IMR-90 (cell line): ENCODE measurements at regions not wholly inside any gene's neighbourhood (a gene's known extent, or its start where the extent isn't known, plus 50 kb on each side); places are given as distances from the start of the nearest gene placed in this dataset.

Experiments used
- ATAC-seq: fragments of 200-7000 bp; cut with Tn5 transposase; 2 replicates; pipeline ENCODE4 v1.9.1; 2020; ENCODE audit warnings: low read depth, mild to moderate bottlenecking, moderate library complexity
- BruUV-seq: library from RNA; stranded (reverse); fragments of 400-500 nt; replicated peaks from 2 replicates; lab custom pipeline; 2021; lab: Mats Ljungman, UMichigan
- CTCF ChIA-PET: fragments of 300-600 bp; formaldehyde crosslinking; extraction: SDS; loops from one replicate; lab custom pipeline; 2021; ENCODE audit warnings: antibody characterized with exemption; lab: Yijun Ruan, JAX
- POLR2A ChIA-PET: fragments of 300-600 bp; sonication (Branson Sonifier 250); formaldehyde crosslinking; loops from one replicate; lab custom pipeline; 2022; ENCODE audit warnings: antibody characterized with exemption; ENCODE audit not compliant: unreplicated experiment; lab: Charles Lee
- DNase-seq: peaks from one replicate; pipeline ENCODE4 v3.0.0; 2013
- H2AFZ ChIP-seq: replicated peaks from 2 replicates; pipeline ENCODE3; 2013; ENCODE audit warnings: low read length, mild to moderate bottlenecking; ENCODE audit not compliant: poor library complexity
- H2AK5ac ChIP-seq: 2 replicates; pipeline ENCODE4 v1.6.1; 2013; ENCODE audit warnings: low read depth, low read length, inconsistent platforms
- H2AK9ac ChIP-seq: replicated peaks from 2 replicates; pipeline ENCODE3; 2013; ENCODE audit warnings: mild to moderate bottlenecking, low read depth, low read length, moderate library complexity; ENCODE audit not compliant: poor library complexity
- H2BK120ac ChIP-seq: 2 replicates; pipeline ENCODE4 v1.6.1; 2013; ENCODE audit warnings: low read depth, low read length, inconsistent platforms
- H2BK15ac ChIP-seq: 3 replicates; pipeline ENCODE4 v1.6.1; 2013; ENCODE audit warnings: low read depth, low read length, inconsistent platforms
- H2BK20ac ChIP-seq: 2 replicates; pipeline ENCODE4 v1.6.1; 2013; ENCODE audit warnings: low read depth, mild to moderate bottlenecking, inconsistent platforms, low read length, moderate library complexity
- H2BK5ac ChIP-seq: 2 replicates; pipeline ENCODE4 v1.6.1; 2013; ENCODE audit warnings: mild to moderate bottlenecking, low read depth, low read length, inconsistent platforms; ENCODE audit not compliant: poor library complexity, severe bottlenecking
- H3K14ac ChIP-seq: replicated peaks from 2 replicates; pipeline ENCODE4 v1.6.1; 2013; ENCODE audit warnings: low read depth, low read length, inconsistent platforms
- H3K18ac ChIP-seq: 2 replicates; pipeline ENCODE4 v1.6.1; 2013; ENCODE audit warnings: low read depth, low read length, control low read depth
- H3K23ac ChIP-seq: 2 replicates; pipeline ENCODE4 v1.6.1; 2013; ENCODE audit warnings: low read depth, low read length, inconsistent platforms
- H3K27ac ChIP-seq: 2 replicates; pipeline ENCODE4 v1.5.1; 2013; ENCODE audit warnings: mild to moderate bottlenecking, control low read depth, low read length; ENCODE audit not compliant: insufficient read depth
- H3K27me3 ChIP-seq: 2 replicates; pipeline ENCODE4 v1.6.1; 2013; ENCODE audit warnings: low read length; ENCODE audit not compliant: control insufficient read depth, insufficient read depth
- H3K36me3 ChIP-seq: 2 replicates; pipeline ENCODE4 v1.6.1; 2013; ENCODE audit warnings: low read length, mixed read lengths; ENCODE audit not compliant: control insufficient read depth, insufficient read depth
- H3K4ac ChIP-seq: 2 replicates; pipeline ENCODE4 v1.6.1; 2013; ENCODE audit warnings: low read depth, low read length, inconsistent platforms
- H3K4me1 ChIP-seq: 2 replicates; pipeline ENCODE4 v1.6.1; 2013; ENCODE audit warnings: low read length, mixed read lengths; ENCODE audit not compliant: control insufficient read depth, insufficient read depth
- H3K4me2 ChIP-seq: 2 replicates; pipeline ENCODE4 v1.6.1; 2013; ENCODE audit warnings: low read depth, mild to moderate bottlenecking, control low read depth, low read length, moderate library complexity
- H3K4me3 ChIP-seq: 2 replicates; pipeline ENCODE4 v1.5.1; 2013; ENCODE audit warnings: low read depth, mild to moderate bottlenecking, control low read depth, low read length, moderate library complexity; ENCODE audit not compliant: insufficient read depth
- H3K56ac ChIP-seq: 2 replicates; pipeline ENCODE4 v1.6.1; 2013; ENCODE audit warnings: low read length, inconsistent platforms; ENCODE audit not compliant: insufficient read depth; ENCODE audit errors: extremely low read depth
- H3K79me1 ChIP-seq, 2 experiments: 2 replicates each; pipeline ENCODE4 v1.6.1; 2013; ENCODE audit warnings: low read length in 2 of 2, inconsistent platforms in 1 of 2, low read depth in 1 of 2
- H3K9ac ChIP-seq: 2 replicates; pipeline ENCODE4 v1.6.1; 2013; ENCODE audit warnings: low read depth, low read length, control low read depth
- H3K9me1 ChIP-seq: 2 replicates; pipeline ENCODE4 v1.6.1; 2013; ENCODE audit warnings: low read length, inconsistent platforms; ENCODE audit not compliant: insufficient read depth
- H3K9me3 ChIP-seq: 2 replicates; pipeline ENCODE4 v1.6.1; 2013; ENCODE audit warnings: low read length; ENCODE audit not compliant: control insufficient read depth, insufficient read depth
- H4K20me1 ChIP-seq: 2 replicates; pipeline ENCODE4 v1.6.1; 2013; ENCODE audit warnings: low read length, inconsistent platforms; ENCODE audit not compliant: insufficient read depth
- H4K5ac ChIP-seq: 2 replicates; pipeline ENCODE4 v1.6.1; 2013; ENCODE audit warnings: mild to moderate bottlenecking, low read depth, low read length, control low read depth
- H4K8ac ChIP-seq, 2 experiments: 2 replicates each; pipeline ENCODE4 v1.6.1; 2013; ENCODE audit warnings: low read depth in 2 of 2, low read length in 2 of 2, control low read depth in 1 of 2, inconsistent platforms in 1 of 2
- H4K91ac ChIP-seq: 2 replicates; pipeline ENCODE4 v1.6.1; 2013; ENCODE audit warnings: low read depth, low read length, inconsistent platforms; ENCODE audit not compliant: insufficient read depth
- BHLHE40 ChIP-seq: fragments of 150-350 bp; IDR thresholded peaks from 2 replicates; pipeline ENCODE4 v1.6.1; 2016; ENCODE audit warnings: mild to moderate bottlenecking, low read depth, low read length
- CEBPB ChIP-seq: IDR thresholded peaks from 2 replicates; pipeline ENCODE4 v1.6.1; 2012; ENCODE audit warnings: low read depth, low read length, improper control_type of control experiment
- CHD1 ChIP-seq: IDR thresholded peaks from 2 replicates; pipeline ENCODE4 v1.6.1; 2012; ENCODE audit warnings: low read depth, low read length, improper control_type of control experiment
- CTCF ChIP-seq: conservative IDR thresholded peaks from 2 replicates; pipeline ENCODE4 v1.5.1; 2012; ENCODE audit warnings: mild to moderate bottlenecking, low read depth, low read length, improper control_type of control experiment
- ELK1 ChIP-seq: fragments of 150-350 bp; IDR thresholded peaks from 2 replicates; pipeline ENCODE4 v1.6.1; 2016; ENCODE audit warnings: low read depth, mild to moderate bottlenecking, low read length, moderate library complexity, borderline replicate concordance
- FOS ChIP-seq: fragments of 150-350 bp; IDR thresholded peaks from 2 replicates; pipeline ENCODE4 v1.6.1; 2016; ENCODE audit warnings: low read depth, low read length
- MAFK ChIP-seq: IDR thresholded peaks from 2 replicates; pipeline ENCODE4 v1.6.1; 2012; ENCODE audit warnings: low read depth, low read length, improper control_type of control experiment
- MAZ ChIP-seq: IDR thresholded peaks from 2 replicates; pipeline ENCODE4 v1.6.1; 2012; ENCODE audit warnings: low read depth, mild to moderate bottlenecking, low read length, improper control_type of control experiment, moderate library complexity, borderline replicate concordance
- MXI1 ChIP-seq: IDR thresholded peaks from 2 replicates; pipeline ENCODE4 v1.6.1; 2012; ENCODE audit warnings: low read depth, mild to moderate bottlenecking, low read length, moderate library complexity, borderline replicate concordance
- NFE2L2 ChIP-seq: fragments of 150-350 bp; IDR thresholded peaks from 2 replicates; pipeline ENCODE4 v1.6.1; 2016; ENCODE audit warnings: low read depth, mild to moderate bottlenecking, low read length
- POLR2A ChIP-seq: IDR thresholded peaks from 2 replicates; pipeline ENCODE4 v1.6.1; 2012; ENCODE audit warnings: mild to moderate bottlenecking, low read depth, low read length
- RAD21 ChIP-seq: IDR thresholded peaks from 2 replicates; pipeline ENCODE4 v1.6.1; 2012; ENCODE audit warnings: low read length, improper control_type of control experiment
- RFX5 ChIP-seq: IDR thresholded peaks from 2 replicates; pipeline ENCODE4 v1.8.0; 2012; ENCODE audit warnings: low read depth, mild to moderate bottlenecking, low read length, moderate library complexity
- SMC3 ChIP-seq: fragments of 150-350 bp; IDR thresholded peaks from 2 replicates; pipeline ENCODE4 v1.6.1; 2016; ENCODE audit warnings: low read depth, mild to moderate bottlenecking, antibody characterized with exemption, low read length, moderate library complexity
- USF2 ChIP-seq: fragments of 150-350 bp; IDR thresholded peaks from 2 replicates; pipeline ENCODE4 v1.6.1; 2017; ENCODE audit warnings: mild to moderate bottlenecking, antibody characterized with exemption, low read length, low read depth
- WGBS, 2 experiments: methylation state at CpG; one replicate each; pipeline versions ENCODE4 v1.1.5 to v1.1.7; 2013; ENCODE audit warnings: missing lambda C conversion rate in 2 of 2; ENCODE audit not compliant: insufficient read length in 1 of 2; ENCODE audit errors: extremely low coverage in 2 of 2; 5-methylcytosine and 5-hydroxymethylcytosine counted together
- dilution Hi-C: fragments of 300-500 bp; cut with HindIII; formaldehyde crosslinking; loops from one replicate; pipeline ENCODE4 v1.14.3; 2018; ENCODE audit warnings: low sequenced_read_pairs; ENCODE audit not compliant: unreplicated experiment
- in situ Hi-C: fragments of 300-500 bp; cut with MboI; formaldehyde crosslinking; loops from 3 replicates; pipeline ENCODE4 v1.14.3; 2019; ENCODE audit warnings: low sequenced_read_pairs, inconsistent platforms, mixed read lengths
- intact Hi-C: fragments of 100-400 bp; cut with micrococcal nuclease; formaldehyde crosslinking; loops from 2 replicates; pipeline ENCODE4 v1.10.0; 2022

GRCh38 chr3:144073698-144074097 is 102.1 kb downstream of the DIPK2A start:
- in situ Hi-C loops (no loop called here), dilution Hi-C loops (no loop called here), intact Hi-C loops (no loop called here)
- H4K8ac ChIP-seq = no peak overlapping the region
- ATAC-seq = no peak
- ChIA-PET POLR2A (no interaction called here), CTCF (no interaction called here)
- no peak overlapping the region for H3K23ac ChIP-seq
- no peak overlapping the region for H2BK5ac ChIP-seq
- BruUV-seq = no TSS peak
- no CpG with 5 or more reads among the region's 1 CpG for WGBS, 2 experiments
- no peak overlapping the region for H2AK9ac ChIP-seq
- no peak overlapping the region for H4K5ac ChIP-seq
- H3K18ac ChIP-seq = no peak overlapping the region
- H3K27me3 ChIP-seq = no peaks in the 10 kb centered on the region
- H3K4me3 ChIP-seq = no peak overlapping the region
- H3K9me1 ChIP-seq = no peaks in the 10 kb centered on the region
- no peak overlapping the region for H2AFZ ChIP-seq
- H3K9ac ChIP-seq = no peak overlapping the region
- no peaks in the 10 kb centered on the region for H3K9me3 ChIP-seq
- H2BK120ac ChIP-seq = no peak overlapping the region
- H3K14ac ChIP-seq = no peak overlapping the region
- no peak overlapping the region for H3K56ac ChIP-seq
- H2BK15ac ChIP-seq = no peak overlapping the region
- H3K4ac ChIP-seq = no peak overlapping the region
- H2BK20ac ChIP-seq = no peak overlapping the region
- no peaks in the 10 kb centered on the region for H3K4me1 ChIP-seq
- H3K79me1 ChIP-seq = no peaks in the 10 kb centered on the region
- no peak overlapping the region for H4K91ac ChIP-seq
- no peak overlapping the region for H3K4me2 ChIP-seq
- no peak overlapping the region for H3K27ac ChIP-seq
- H3K36me3 ChIP-seq = no peaks in the 10 kb centered on the region
- H2AK5ac ChIP-seq = no peak overlapping the region
- TF ChIP-seq MAFK = no peak
- no peak for TF ChIP-seq USF2
- no peak for TF ChIP-seq MXI1
- no peak for TF ChIP-seq CEBPB
- TF ChIP-seq FOS = no peak
- no peak for TF ChIP-seq NFE2L2
- TF ChIP-seq CHD1 = no peak
- TF ChIP-seq POLR2A = no peak
- TF ChIP-seq RFX5 = no peak
- TF ChIP-seq MAZ = no peak
- TF ChIP-seq SMC3 = no peak
- TF ChIP-seq ELK1 = no peak
- no peak for TF ChIP-seq RAD21
- no peak for TF ChIP-seq BHLHE40
- no peak for TF ChIP-seq CTCF
- H4K20me1 ChIP-seq = no peaks in the 10 kb centered on the region
- no peak for DNase-seq
